GM12874 (cell line): ENCODE measurements at regions not wholly inside any gene's neighbourhood (a gene's known extent, or its start where the extent isn't known, plus 50 kb on each side); places are given as distances from the start of the nearest gene placed in this dataset.

ENCODE experiments used
- CTCF ChIP-seq: IDR thresholded peaks from 2 replicates; pipeline ENCODE4 v1.5.1; 2011; ENCODE audit warnings: low read depth, mild to moderate bottlenecking, control low read depth, low read length, moderate library complexity; ENCODE audit not compliant: insufficient read depth

DNA sequence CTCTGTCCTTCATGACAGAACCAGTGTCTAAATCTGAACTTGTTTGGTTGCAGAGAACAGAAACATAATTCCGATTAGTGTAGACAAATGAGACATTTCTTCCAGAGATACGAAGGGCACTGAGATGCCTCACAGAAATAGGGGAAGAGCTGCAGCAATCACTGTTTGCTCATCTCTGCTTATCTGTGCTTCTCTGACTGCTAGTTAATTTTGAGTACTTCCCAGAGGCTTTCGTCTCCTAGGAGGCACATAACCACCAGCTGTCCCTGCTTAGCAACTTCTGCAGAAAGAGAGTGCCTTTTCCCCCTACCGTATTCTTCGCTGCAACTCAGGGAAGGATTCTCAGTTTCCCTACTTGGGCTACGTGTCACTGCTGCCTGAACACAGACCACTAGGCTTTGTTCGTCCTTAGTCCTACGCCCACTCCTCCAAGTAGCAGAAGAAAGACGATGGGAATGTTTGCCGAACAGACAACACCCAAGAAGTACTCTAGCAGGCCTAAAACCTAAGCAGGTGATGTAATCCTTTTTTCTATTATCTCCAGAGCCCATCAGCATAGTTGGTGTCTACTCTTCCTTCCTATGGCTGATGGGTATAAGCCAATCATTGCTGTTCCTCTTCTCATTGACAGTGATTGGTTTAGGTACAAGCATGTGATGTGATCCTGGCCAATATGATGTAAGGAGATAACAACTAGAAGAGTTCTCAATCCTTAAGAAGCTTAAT, 63.6 kb downstream of the TNP1 start:
- TF ChIP-seq CTCF = no peak

DNA sequence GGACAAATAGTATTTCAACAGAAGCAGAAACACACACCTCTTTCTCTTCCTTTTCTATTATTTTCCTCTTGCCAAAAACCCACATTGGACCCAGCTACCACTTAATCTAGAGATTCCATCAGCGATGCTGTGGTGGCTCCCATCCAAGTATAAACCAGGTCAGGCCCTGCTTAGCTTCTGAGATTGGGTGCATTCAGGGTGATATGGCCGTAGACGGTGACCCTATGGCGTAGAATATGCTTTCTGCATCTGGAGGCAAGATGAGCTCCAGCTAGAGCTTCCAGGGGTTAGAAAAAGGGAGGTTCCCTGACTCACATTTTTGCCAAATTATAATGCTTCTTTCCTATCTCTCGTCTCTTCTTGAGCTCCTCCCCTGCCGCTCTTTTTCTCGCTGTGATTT, 66.5 kb downstream of the TNP1 start:
- TF ChIP-seq CTCF = no peak

GRCh38 chr2:216792222-216793021, 67.4 kb downstream of the TNP1 start:
- TF ChIP-seq CTCF = no peak

DNA sequence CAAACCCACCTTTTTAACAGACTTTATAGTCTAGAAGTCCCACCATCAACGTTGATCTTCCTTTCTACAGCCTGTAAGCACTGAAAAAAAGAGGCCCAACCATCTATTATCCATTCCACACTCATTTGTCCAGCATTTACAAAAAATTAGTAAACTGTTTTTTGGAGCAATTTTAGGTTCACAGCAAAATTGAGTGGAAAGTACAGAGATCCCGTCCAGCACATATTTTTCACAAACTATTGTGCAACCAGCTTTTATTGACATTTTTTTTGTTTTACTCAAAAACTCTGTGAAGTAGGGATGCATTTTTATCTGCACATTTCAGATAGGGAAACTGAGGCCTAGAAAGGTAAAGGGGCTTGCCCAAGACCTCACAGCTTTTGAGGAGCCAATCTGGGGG, 68.6 kb downstream of the TNP1 start:
- TF ChIP-seq CTCF = no peak

DNA sequence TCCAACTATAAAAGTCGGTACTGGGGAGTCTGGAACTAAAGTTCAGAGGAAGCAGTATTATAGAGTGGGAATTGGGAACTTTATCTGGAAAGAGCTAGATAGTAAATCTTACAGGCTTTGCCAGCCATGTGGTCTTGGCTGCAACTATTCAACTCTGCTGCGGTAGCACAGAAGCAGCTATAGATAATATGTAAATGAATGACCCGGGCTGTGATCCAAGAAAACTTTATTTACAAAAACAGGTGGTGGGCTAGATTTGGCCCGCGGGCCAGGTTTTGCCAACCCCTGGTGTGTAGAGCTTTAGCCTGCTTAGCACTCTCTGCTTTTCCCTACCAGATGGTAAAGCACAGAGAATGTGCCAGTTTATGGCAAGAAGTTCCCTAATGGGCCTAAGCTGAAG, 70.8 kb downstream of the TNP1 start:
- TF ChIP-seq CTCF = no peak

DNA sequence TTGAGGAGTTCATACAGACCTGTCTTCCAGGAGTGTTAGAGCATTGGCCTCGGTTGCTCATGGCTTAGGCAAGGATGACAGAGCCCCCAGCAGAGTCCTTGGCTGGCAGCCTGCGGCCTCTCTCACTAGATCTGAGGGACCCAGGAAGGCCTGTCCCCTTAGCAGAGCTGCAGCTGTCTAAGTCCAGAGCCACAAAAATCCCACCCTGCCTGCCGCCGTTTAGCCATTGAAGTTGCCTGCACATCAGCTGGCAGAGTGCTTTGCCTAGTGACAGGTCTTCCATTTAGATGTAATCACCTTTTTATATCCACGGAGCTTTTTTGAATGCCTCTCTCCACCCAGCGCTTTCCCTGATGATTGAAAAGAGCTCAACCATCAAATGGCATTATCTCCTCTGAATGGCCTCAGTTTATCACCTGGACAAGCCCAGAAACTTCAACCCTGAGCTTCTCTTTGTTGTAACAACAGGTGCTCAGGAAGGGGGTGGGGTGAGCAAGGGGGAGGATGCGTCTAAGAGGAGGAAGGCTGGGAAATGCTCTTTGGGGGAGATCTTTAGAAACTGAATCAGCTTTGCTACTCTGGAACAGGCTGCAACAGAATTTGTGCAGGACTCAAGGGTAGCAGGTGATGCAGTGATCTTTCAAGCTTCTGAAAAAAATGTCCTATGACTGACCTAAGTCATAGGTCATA, 71.9 kb downstream of the TNP1 start:
- TF ChIP-seq CTCF = no peak

DNA sequence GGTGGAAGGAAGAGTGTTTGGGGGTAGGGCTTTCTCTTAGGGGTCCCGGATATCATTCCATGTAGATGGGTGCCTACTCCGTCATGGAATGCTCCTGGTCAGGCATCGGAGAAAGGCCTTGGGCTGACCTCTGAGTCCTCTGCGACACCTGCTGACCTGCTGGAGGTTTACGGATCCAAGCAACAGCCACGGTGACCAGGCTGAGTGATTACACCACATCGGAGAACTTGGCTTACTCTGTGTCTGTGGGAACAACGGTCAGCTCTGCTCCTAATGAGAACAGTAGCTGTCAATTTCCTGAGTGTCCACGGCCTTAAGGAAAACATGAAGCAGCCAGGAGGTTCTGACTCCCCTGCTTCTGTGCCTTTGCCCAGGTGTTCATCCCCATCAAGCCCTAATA, 73.2 kb downstream of the TNP1 start:
- no peak for TF ChIP-seq CTCF
